HT1080 (cell line): ENCODE measurements at regions not wholly inside any gene's neighbourhood (a gene's known extent, or its start where the extent isn't known, plus 50 kb on each side); places are given as distances from the start of the nearest gene placed in this dataset.

ENCODE experiments used
- DNase-seq: peaks from one replicate; pipeline ENCODE4 v3.0.0-alpha.2; 2015; ENCODE audit warnings: low read depth

DNA sequence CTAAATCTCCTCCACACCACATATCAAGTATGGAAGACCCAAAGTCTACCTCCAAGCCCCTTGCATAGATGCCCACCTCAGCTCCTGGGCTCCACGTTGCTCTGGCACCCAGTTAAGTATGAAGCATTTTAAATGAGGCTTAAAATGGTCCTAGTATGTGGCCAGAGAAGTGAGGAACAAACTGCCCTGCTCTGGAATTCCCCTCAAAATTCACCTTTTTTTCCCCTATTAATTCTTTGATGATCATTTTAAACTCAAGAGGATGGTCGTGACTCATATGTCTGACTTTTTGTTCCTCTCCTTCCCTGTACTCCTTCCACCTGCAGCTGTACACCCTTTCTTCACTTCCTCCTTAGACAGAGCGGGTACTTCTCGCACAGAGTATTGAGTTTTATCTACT, 234.5 kb upstream of the MYOCD start:
- DNase-seq: no peak

DNA sequence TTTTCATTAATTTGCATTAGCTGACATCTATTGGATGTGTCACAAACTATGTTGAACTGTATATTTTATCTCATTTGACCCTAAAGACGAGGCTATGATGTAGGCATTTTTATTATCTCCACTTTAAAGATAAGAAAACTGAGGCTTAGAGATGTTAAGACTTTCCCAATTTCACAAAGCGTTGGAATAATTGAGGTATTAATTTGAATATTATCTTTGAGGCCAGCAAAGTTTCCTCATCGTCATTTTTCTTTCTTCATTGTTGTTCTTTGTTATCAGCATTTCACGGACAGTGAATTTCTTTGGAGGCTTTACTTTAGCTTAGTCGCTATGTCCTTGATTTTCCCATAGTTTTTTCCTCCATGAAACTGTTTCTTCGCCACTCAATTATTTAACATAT, 227.5 kb upstream of the MYOCD start:
- DNase-seq: no peak

DNA sequence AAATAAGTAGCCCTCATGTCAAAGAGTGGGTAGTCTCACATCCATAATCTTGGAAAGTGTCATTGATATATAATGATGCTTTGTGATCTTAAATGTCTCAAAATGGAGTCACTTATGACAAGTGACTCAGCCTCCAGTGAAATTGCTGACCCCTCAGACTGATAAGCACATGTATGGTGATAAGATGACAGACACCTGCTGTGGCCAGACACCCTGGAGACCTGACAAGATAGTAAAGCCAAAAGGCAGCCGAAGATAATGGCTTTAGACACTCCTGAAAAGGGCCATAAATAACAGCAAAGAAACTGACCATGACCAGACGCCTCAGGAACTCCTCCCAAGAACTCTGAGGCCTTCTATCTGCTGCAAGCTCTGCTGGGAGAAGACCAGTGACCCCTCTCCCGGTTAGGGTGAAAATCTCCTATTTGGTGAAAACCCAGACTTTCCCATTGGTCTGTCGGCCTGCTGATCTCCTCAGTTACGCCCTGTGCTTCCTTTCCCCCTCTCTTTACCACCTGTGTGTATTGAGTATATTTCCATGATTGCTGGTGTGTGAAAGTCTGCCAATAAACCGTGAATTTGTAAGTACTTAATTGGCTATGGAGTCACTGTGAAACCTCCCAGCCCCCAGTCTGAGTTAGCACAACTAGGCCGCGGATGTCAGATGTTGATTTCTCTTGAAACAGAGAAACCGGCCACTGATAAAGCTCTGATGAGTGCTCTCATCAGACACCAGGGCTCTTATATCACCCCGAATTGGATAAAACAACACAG, 226.7 kb upstream of the MYOCD start:
- no peak for DNase-seq

DNA sequence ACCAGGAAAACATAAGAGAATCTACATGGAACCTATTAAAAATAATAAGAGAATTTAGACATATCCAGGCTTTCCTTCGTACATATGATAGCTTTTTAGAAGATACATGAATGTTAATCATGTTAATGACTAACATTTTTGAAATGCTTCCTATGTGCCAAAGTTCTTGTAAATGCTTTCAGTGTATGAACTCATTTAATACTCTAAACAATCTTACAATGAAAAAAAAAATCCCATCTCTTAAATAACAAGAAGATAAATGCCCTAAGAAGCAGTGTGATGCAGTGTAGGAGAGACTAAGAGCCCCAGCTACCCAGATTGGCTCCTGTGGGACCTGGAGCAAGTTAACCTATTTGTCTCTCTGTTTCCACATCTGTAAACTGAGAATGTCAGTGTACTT, 220.4 kb upstream of the MYOCD start:
- DNase-seq: no peak

DNA sequence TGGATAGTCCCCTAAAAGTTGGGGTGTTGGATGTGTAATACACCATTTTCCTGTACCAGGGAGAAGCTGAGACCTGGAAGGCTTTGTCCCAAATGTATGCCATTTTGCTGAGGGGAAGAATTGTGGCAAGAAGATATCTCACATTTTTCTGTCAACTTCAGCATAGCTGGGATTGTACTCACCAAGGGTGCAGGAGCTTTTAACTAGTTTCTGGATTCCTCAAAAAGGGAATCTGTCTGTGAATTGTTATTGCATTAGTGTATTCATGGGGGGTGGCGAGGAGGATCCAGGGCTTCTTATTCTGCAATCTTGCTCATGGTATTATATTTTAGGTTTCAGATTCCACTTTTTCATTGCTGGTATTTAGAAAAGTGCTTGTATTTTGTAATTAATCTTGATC, 208.2 kb upstream of the MYOCD start:
- DNase-seq: no peak

DNA sequence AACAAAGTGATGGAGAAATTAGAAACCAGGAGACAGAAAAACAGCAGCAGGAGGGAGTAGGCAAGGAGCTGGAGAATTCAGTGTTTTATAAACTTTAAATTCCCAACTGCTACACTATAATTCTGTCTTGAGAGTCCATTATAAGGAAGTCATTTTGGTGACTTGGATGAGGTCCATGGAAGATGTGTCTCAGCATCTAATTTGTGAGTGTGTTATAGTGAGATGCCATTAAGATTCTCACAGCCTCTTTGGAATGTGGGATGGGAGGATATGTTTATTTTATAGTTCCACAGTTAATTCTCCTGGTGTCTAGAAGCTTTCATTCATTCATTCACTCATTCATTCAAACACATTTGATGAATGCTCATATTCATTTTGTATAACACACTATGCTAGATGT, 206.0 kb upstream of the MYOCD start:
- DNase-seq: no peak

DNA sequence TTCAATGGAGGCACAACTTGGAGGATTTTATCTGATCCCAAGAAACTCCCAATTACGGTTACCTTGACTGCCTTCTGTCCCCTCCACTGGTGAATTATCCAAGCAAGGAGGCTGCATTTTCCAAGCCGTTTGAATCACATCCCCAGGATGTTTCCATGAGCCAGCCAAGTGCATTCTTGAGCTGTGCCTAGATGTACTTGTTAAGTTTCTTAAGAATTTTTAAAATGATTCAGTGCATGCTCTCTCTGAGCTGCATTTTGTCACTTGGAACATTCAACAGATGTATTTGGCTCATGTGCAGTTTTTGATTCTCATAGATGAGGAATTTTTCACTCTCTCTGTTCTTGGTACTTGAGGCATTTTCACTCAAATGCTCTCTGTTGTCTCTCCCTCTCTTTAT, 202.6 kb upstream of the MYOCD start:
- no peak for DNase-seq

DNA sequence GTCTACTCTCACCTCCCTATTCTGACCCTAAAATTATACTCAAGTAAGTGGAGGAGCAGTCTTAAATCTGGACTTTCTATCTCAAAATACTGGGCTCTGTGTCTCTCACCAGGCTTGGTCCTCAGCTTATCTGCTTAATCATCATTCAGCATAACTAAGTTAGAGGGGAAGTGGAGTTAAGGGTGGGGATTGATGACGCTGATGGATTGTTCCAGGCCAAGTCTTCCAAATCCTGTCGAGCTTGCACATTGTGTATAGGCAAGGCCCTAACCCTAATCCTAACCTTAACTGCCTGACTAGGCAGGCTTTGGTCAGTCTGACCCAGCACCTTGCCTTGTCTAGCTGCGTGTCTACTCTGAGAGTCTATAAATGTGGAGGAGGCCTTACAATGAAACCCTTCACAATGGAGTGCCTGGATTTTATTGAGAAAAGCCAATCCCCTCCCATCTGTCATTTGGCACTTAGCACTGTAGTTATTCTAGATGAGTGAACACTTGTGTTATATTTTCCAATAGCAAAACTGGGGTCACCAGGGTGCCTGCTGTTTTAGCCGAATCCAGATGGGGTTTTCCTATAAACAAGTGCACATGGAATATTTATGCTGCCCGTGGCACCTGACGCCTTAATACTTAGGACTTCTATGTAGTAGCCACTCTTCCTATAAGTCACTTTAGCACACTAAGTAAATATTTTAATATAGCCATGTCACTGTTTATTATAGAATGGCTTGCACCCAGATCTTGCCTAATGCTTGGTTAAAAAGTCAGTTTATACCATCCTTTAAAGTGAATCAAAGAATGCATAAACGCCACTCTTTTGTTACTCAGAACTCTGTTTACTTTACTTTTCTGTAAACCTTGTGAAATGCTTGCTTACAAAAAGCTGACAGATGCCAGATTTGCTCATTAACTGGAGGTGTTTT, 193.2 kb upstream of the MYOCD start:
- no peak for DNase-seq

DNA sequence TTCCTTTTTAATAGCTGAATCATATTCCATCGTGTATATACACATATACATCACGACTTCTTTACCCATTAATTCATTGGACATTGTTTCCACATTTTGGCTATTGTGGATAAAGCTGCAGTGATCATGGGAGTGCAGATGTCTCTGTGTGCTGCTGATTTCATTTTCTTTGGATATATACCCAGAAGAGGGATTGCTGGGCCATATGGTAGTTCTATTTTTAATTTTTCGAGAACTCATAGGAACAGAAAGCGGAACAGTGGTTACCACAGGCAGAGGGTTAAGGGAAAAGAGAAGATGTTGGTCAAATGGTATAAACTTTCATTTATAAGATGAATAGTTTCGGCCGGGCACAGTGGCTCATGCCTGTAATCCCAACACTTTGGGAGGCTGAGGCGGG, 187.4 kb upstream of the MYOCD start:
- no peak for DNase-seq

DNA sequence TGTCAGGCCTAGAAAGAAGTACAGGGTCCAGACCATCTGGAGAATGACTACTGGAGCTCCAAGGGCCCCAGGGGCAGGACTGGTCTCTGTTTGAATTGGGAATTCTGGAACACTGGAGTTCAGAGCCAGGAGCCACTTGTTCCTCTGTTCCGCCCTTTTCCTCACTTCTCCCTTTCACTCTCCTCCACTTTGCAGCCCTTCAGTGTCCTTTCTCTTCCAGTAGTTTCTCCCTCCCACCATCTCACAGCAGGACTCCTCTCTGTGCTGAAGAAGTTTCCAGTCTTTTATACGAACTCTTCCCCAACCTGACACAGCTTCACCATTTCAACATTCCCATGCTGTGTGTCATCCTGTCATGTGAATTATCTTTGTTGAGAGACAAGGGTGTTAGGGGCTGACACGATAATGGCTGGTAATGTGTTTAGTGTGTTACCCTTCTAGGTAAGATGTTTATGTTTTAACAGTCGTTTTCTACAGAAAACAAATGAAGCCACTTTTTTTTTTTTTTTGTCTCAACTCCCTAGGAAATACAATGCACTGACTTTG, 180.3 kb upstream of the MYOCD start:
- peak; percentile 3 for DNase-seq

DNA sequence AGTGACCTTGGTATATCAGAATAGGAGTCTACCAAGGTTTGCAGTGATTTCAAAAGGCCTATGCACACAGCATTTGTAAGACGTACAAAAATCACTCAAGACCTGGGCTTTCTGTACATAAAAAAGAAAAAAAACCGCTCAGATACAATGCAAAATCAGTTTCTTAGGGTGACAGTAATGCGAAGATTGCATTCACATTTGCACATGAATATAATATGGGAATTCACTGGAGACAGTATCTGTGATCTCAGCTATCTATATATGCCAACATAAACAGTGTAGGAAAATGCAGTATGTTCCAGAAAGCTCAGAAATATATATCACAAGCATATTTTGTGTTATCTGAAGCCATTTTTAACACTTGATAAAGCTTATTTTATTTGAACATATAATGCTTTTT, 176.4 kb upstream of the MYOCD start:
- DNase-seq: no peak

DNA sequence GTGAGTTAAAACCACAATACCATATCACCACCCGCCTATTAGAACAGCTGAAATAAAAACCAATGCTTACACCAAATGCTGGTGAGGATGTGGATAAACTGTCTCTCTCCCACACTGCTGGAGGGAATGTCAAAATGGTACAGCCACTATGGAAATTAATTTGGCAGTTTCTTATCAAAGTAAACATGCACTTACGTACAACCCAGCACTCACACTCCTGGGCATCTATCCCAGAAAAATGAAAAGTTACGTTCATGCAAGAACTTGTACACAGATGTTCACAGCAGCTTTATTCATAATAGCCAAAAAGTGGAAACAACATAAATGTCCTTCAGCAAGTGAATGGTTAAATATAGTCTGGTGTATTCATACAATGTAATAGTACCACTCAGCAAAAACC, 173.2 kb upstream of the MYOCD start:
- no peak for DNase-seq

DNA sequence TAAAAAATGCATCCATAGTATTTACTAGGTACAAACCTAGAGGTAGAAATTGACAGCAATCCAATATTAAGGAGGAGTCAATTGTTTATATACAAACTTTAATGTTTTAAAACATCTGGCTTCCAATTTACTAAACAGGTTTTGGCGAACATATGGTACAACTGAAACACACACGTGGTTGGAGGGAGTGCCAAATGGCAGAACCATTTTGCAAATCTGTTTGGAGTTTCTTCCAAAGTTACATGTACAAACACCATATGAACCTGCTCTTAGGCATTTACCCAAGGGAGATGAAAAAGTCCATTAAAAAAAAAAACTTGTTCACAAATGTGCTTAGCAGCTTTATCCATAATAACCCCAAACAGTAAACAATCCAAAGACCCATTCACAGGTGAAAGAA, 159.8 kb upstream of the MYOCD start:
- no peak for DNase-seq

DNA sequence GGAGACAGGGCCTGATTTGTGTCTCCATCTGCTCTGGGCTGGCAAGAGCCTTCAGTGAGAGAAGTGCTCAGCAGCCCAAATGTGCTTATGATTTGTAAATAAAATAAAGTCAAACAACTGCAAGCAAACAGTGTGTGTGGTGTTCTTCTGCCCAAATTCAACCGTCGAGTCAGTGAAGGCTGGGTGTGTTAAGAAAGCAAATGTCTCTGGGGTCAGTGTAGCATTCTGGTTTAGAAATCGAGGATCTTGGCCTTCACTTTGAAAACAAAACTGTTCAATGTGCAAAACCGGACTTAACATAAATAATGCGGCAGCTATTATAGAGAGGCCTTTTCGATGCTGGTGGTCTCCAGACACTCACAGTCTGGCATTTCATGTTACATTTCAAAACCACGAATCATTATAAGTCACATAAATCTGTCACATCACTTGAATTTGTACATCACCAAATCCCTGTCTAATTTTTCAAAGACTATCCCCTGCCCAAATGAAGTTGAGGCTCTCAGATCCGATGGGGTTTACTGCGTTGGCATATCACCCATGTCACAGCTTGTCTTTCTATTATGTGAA, 158.6 kb upstream of the MYOCD start:
- DNase-seq: no peak

DNA sequence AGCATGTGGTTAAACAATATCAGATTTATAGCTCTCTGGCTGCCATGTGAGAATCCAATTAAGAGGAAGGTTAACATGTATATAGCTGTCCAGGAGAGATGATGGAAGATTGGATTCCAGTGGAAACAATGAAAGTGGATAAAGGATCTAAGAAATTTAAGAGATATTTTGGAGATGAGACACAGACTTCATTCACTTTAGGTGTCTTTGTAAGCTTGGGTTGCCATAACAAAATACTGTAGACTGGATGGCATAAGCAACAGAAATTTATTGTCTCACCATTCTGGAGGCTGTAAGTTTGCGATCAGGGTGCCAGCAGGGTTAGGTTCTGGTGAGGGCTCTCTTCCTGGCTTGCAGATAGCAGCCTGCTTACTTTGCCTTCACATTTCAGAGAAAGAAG, 155.9 kb upstream of the MYOCD start:
- no peak for DNase-seq

DNA sequence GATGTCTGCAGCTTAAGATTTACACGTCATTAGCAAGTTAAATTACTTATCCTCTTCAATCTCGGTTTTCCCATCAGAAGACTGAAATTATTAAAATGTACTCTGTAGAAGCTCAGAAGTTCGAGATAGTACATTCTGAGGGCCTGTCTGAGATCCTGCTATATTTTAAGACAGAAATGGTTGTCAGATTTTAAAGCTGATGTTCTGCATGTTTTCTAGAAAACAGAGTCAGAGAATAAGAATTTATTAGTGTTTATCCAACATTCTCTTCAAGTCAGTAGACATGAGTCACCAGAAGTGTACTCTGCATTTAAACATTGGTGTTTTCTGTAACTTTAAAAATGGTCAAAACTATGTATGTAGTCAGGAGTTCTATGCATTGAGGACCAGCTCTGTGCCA, 155.2 kb upstream of the MYOCD start:
- no peak for DNase-seq

DNA sequence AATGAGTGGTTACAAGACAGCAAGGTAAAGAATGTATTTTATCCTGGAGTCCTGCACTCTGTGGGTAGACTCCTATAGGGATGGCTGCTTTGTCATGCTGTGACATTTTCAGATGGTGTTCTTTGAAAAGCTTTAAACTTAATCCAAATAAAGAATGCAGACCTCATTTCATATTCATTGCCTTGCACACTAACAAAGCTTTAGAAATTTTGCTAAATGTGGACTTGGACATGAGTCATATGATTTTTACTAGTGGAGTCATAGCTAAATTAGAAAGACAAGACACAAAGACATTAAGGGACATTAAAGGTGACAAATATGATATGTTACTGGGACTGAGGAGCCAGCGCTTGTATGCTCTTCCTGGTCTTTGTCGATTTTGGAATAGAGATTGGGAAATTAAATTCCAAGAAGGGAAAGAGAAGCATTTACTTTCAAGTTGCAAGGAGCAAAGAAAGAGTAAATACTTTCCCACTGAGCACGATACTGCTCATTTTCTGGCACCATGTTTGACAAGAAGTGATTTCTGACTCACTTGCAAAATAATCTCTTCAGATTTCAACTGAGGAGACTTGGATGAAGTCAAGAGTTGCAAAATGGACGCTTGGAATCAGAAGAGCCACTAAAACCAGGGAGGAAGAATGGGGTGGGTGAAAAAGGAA, 152.9 kb upstream of the MYOCD start:
- no peak for DNase-seq

DNA sequence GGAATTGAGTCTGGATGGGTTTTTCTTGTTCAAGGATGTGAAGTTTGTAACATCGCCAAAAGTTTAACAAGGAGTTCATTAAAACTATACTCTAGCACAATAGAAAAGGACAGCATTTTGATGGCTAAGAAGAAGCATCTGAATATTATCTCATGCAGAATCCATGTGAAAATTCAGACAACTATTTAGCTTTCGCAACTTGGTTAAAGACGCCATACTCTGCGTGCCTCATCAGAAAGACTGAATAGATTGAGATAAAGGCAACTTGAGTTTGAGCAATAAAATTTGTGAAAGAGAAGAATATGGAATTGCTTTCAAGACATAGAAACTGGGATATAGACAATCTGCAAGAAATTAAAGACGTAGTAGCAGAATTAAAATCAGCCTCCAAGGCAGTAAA, 151.1 kb upstream of the MYOCD start:
- no peak for DNase-seq

DNA sequence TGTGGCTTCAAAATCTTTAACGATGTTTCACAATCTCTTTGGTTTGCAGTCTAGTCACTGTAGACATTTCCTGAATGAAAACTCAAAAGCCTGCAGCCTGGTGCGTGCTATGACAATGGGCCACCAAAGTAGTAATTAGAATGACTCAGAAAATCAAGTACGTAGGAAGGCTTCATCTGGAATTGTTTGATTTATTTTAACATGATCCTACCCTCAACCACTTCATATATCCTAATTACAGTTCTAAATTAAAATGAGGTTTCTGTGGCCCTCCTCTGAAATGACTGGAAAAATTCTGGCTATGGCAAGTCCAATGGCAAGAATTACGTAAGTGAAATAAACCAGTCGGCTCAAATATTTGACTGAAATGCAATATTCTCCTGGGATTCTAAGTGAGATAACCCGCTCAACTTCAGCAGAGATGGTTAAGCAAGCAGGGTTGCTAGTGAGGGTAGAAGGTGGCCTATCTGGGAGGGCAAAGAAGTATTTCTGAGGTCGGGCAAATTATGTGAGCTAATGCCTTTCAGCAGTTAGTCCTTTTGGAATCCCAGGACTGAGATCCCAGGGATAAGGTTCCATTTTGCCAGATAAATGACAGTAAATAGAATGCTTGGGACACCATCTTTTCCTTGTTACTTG, 145.6 kb upstream of the MYOCD start:
- no peak for DNase-seq

DNA sequence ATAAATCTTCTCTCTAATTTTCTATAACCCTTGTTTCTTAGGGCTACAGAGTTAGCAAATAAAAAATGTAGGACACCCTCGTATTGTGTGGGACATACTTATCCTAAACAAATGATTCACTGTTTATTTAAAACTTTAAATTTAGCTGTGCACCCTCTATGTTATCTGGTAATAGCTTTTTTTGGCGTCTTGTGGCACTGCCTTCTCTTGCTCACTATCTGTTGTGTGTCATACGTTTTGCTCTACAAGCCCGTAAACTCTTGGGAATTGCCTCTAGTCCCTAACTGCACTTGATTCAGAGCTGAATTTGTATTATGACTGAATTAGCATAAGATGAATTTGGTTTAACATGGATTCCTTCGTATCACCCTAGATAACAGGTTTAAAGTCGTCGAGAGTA, 144.3 kb upstream of the MYOCD start:
- DNase-seq: no peak

DNA sequence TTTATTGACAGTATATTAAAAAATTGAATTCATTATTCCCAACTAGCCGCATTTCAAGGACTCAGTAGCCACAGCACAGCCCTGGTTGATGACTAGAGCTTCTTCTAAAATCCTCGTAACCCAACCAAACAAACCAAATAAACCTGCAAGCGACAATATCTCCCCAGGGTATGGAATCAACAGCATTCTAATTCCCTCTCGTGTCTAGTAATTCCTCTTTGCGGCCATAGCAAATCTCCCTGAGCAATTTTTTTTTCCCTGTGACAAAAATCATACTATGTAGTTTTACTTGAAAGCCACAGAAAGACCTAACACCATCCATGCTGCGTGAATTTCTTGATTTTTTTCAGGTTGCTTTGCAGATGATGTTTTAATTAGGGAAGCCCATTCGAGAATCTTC, 143.4 kb upstream of the MYOCD start:
- DNase-seq: no peak
